ENCODE measurements at regions not wholly inside any gene's neighbourhood (a gene's known extent, or its start where the extent isn't known, plus 50 kb on each side); places are given as distances from the start of the nearest gene placed in this dataset.

- Histone ChIP-seq H3K27ac (ENCODE audit: low read length in 2 of 2) (no peak overlapping the region), H3K79me2 (ENCODE audit: control insufficient read depth, insufficient read depth, low read length) (no peaks in the 10 kb centered on the region), H3K4me3 (ENCODE audit: control extremely low read depth in 1 of 5, extremely low read depth in 1 of 5, insufficient read depth in 1 of 5, low read depth in 2 of 5, low read length in 4 of 5) (no peak overlapping the region), H2AFZ (ENCODE audit: insufficient read depth, low read depth, low read length, poor library complexity, severe bottlenecking) (no peak overlapping the region), H3K27me3 (replicated peaks in 1 of 4; ENCODE audit: control extremely low read depth in 1 of 4, control insufficient read depth in 3 of 4, insufficient read depth in 4 of 4, low read length in 3 of 4) (peaks cover 0 to 4% (median 2%) of the 10 kb centered on the region in 4 experiments), H3K4me1 (ENCODE audit: control insufficient read depth in 2 of 2, insufficient read depth in 2 of 2, low read length in 2 of 2) (no peaks in the 10 kb centered on the region), H3K9ac (ENCODE audit: low read length) (no peak overlapping the region), H3K9me3 (ENCODE audit: control extremely low read depth in 1 of 3, control insufficient read depth in 2 of 3, insufficient read depth in 1 of 3, low read length in 2 of 3) (peaks cover 0 to 3% (median 0%) of the 10 kb centered on the region in 3 donors), H3K36me3 (replicated peaks in 1 of 2; ENCODE audit: control extremely low read depth in 1 of 2, control insufficient read depth in 1 of 2, extremely low read depth in 1 of 2, insufficient read depth in 2 of 2, low read length in 1 of 2) (no peaks in the 10 kb centered on the region), H4K20me1 (ENCODE audit: control insufficient read depth, insufficient read depth, low read length, poor library complexity, severe bottlenecking) (no peaks in the 10 kb centered on the region), H3K4me2 (replicated peaks; ENCODE audit: low read depth, low read length, poor library complexity, severe bottlenecking) (no peak overlapping the region)
- peaks cover 19% of the 10 kb centered on the region for H3K27me3 Mint-ChIP-seq
- no peak overlapping the region for H3K27ac Mint-ChIP-seq
- intact Hi-C loops (cut with micrococcal nuclease) = no loop called here
- ATAC-seq (ENCODE audit: low read depth) (no peak), DNase-seq (no peak)
- no peaks in the 10 kb centered on the region for H3K4me1 Mint-ChIP-seq
- whole genome bisulfite sequencing (ENCODE audit: insufficient coverage) = 100% methylated on average over 1 of the region's 5 CpGs
- no peak overlapping the region for H3K4me3 Mint-ChIP-seq
- H3K9me3 Mint-ChIP-seq (ENCODE audit: insufficient read depth) = peaks cover 3% of the 10 kb centered on the region
- ChIA-PET POLR2A (no interaction called here), CTCF (no interaction called here)
- TF ChIP-seq EZH2 (IDR thresholded peaks at IDR 0.05; ENCODE audit: borderline replicate concordance, insufficient read depth, low read depth, low read length, poor library complexity, severe bottlenecking) = no peak
- no peak for TF ChIP-seq CTCF (IDR thresholded peaks at IDR 0.05)
Measured at GRCh38 chr4:26264109-26264508, 56.7 kb upstream of the RBPJ start.

GRCh38 chr4:26267087-26267486 is 53.7 kb upstream of the RBPJ start:
- Histone ChIP-seq H4K20me1 (ENCODE audit: control insufficient read depth, insufficient read depth, low read length, poor library complexity, severe bottlenecking) (no peaks in the 10 kb centered on the region), H3K79me2 (ENCODE audit: control insufficient read depth, insufficient read depth, low read length) (no peaks in the 10 kb centered on the region), H3K4me2 (replicated peaks; ENCODE audit: low read depth, low read length, poor library complexity, severe bottlenecking) (no peak overlapping the region), H3K27ac (ENCODE audit: low read length in 2 of 2) (no peak overlapping the region), H3K27me3 (replicated peaks in 1 of 4; ENCODE audit: control extremely low read depth in 1 of 4, control insufficient read depth in 3 of 4, insufficient read depth in 4 of 4, low read length in 3 of 4) (peaks cover 0 to 4% (median 2%) of the 10 kb centered on the region in 4 experiments), H3K36me3 (replicated peaks in 1 of 2; ENCODE audit: control extremely low read depth in 1 of 2, control insufficient read depth in 1 of 2, extremely low read depth in 1 of 2, insufficient read depth in 2 of 2, low read length in 1 of 2) (no peaks in the 10 kb centered on the region), H3K9me3 (ENCODE audit: control extremely low read depth in 1 of 3, control insufficient read depth in 2 of 3, insufficient read depth in 1 of 3, low read length in 2 of 3) (peaks cover 0 to under 1% (median 0%) of the 10 kb centered on the region in 3 donors), H3K4me3 (ENCODE audit: control extremely low read depth in 1 of 5, extremely low read depth in 1 of 5, insufficient read depth in 1 of 5, low read depth in 2 of 5, low read length in 4 of 5) (no peak overlapping the region), H3K4me1 (ENCODE audit: control insufficient read depth in 2 of 2, insufficient read depth in 2 of 2, low read length in 2 of 2) (no peaks in the 10 kb centered on the region), H2AFZ (ENCODE audit: insufficient read depth, low read depth, low read length, poor library complexity, severe bottlenecking) (no peak overlapping the region), H3K9ac (ENCODE audit: low read length) (no peak overlapping the region)
- DNase-seq (no peak), ATAC-seq (ENCODE audit: low read depth) (no peak)
- WGBS (ENCODE audit: insufficient coverage) = 100% methylated on average over 1 of the region's 1 CpG
- intact Hi-C loops (cut with micrococcal nuclease) = no loop called here
- no peak overlapping the region for H3K4me3 Mint-ChIP-seq
- peaks cover 23% of the 10 kb centered on the region for H3K27me3 Mint-ChIP-seq
- TF ChIP-seq EZH2 (IDR thresholded peaks at IDR 0.05; ENCODE audit: borderline replicate concordance, insufficient read depth, low read depth, low read length, poor library complexity, severe bottlenecking) (no peak), CTCF (IDR thresholded peaks at IDR 0.05) (no peak)
- no peak overlapping the region for H3K27ac Mint-ChIP-seq
- ChIA-PET CTCF (no interaction called here), POLR2A (no interaction called here)
- no peaks in the 10 kb centered on the region for H3K4me1 Mint-ChIP-seq
- H3K9me3 Mint-ChIP-seq (ENCODE audit: insufficient read depth) = peaks cover 3% of the 10 kb centered on the region
